Stimulated activated effector memory CD8-positive, alpha-beta T cell treated with anti-CD3 and anti-CD28 coated beads, Interleukin-12 subunit alpha, Interleukin-12 subunit beta, amount 100 ng/mL, for 72 hours (primary cell): ENCODE measurements at regions not wholly inside any gene's neighbourhood (a gene's known extent, or its start where the extent isn't known, plus 50 kb on each side); places are given as distances from the start of the nearest gene placed in this dataset.

Experiments
- ATAC-seq: fragments of 150-1000 bp; cut with Tn5 transposase; 2 replicates; pipeline ENCODE4 v1.10.0; 2021
- DNase-seq, 2 donors: peaks; one replicate each; pipeline ENCODE4 v3.0.0; 2021 to 2022; ENCODE audit warnings: low spot score in 2 of 2
- H3K27ac Mint-ChIP-seq: one replicate; pipeline ENCODE4 v1.8.0; 2022; ENCODE audit warnings: mild to moderate bottlenecking, mixed read lengths
- H3K36me3 Mint-ChIP-seq: one replicate; pipeline ENCODE4 v1.8.0; 2022; ENCODE audit warnings: mild to moderate bottlenecking, mixed read lengths
- H3K4me1 Mint-ChIP-seq: one replicate; pipeline ENCODE4 v1.8.0; 2022; ENCODE audit warnings: mixed read lengths
- H3K4me3 Mint-ChIP-seq: one replicate; pipeline ENCODE4 v1.8.0; 2022; ENCODE audit warnings: mild to moderate bottlenecking, mixed read lengths
- H3K9me3 Mint-ChIP-seq: one replicate; pipeline ENCODE4 v1.8.0; 2022; ENCODE audit warnings: mixed read lengths

DNA sequence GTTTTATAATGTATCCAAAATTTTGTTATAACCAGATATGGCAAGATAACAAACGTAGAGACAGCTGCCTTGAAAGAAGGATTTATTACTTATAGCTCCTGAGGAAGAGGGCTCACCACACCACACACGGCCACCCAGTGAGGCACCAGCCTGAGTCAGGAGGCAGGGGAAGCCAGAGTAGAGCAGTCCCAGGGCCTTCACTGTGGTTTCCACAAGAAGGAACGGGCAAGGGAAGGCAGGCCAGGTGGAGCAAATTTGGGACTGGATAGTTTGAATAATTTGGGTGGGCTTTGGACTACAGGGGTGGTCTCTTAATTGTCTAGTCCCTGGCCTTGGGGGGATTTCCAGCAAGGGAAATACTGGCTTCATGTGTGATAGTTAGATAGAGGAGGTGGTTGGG is 72.5 kb downstream of the RRAGC start:
- ATAC-seq (no peak), DNase-seq (no peak)
- no peaks in the 10 kb centered on the region for H3K9me3 Mint-ChIP-seq
- H3K36me3 Mint-ChIP-seq: no peaks in the 10 kb centered on the region
- H3K4me1 Mint-ChIP-seq: no peaks in the 10 kb centered on the region
- no peak overlapping the region for H3K4me3 Mint-ChIP-seq
- peak overlapping the region; percentile 16 for H3K27ac Mint-ChIP-seq

DNA sequence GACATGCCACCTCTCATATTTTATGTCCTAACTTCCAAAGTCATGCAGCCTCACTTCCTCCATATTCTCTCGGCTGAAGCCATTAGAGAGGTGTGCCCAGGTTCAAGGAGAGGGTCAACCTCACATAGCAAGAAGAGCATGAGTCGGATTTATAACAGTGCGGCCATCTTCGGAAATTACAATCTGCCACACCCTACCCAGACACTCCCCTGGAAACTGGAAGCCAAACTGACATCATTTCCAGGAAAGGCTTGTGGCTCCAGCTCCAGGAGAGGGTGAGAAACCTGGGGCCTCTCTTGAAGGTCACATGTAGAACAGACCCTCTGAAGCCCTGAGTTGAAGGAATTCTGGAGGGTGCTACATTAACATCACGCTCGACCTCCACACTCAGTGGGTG is 73.5 kb downstream of the RRAGC start:
- ATAC-seq: no peak
- no peak overlapping the region for H3K27ac Mint-ChIP-seq
- H3K4me1 Mint-ChIP-seq: no peaks in the 10 kb centered on the region
- no peaks in the 10 kb centered on the region for H3K36me3 Mint-ChIP-seq
- DNase-seq: no peak
- H3K4me3 Mint-ChIP-seq: no peak overlapping the region
- no peaks in the 10 kb centered on the region for H3K9me3 Mint-ChIP-seq

DNA sequence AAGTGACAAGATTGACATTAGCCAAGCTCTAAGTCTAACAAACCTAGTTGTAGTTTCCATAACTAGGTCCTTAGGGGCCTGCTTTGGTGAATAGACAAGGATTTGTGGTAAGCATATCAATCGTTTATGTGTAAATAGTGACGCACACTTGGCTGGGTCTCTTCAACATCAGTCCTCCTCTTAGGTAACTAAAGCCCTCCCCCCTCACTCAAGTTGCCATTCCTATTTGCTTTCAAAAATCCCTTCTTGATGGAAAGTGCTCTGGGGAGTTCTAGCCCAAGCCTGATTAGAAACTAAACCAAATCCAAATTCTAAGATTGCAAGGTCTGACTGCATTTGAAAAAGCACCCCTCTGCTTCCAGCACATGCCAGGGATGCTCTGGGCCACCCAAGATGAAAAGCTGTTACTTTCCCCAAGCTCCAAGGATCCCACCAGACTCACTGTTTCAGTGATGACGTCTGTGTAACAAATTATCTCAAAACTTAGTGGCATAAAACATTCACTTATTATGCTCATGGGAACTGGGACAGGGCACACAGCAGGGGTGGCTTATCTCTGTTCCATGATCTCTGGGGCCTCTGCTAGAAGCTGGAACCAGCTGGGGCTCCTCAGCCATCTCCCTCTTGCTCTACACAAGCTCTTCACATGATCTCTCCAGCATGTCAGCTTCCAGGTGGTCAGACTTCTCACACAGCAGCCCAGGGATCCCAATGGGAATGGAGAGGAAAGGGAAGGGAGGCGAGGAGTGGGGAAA is 74.1 kb downstream of the RRAGC start:
- Mint-ChIP-seq H3K27ac (no peak overlapping the region), H3K4me1 (no peaks in the 10 kb centered on the region), H3K9me3 (no peaks in the 10 kb centered on the region), H3K4me3 (no peak overlapping the region), H3K36me3 (no peaks in the 10 kb centered on the region)
- DNase-seq (no peak), ATAC-seq (no peak)

DNA sequence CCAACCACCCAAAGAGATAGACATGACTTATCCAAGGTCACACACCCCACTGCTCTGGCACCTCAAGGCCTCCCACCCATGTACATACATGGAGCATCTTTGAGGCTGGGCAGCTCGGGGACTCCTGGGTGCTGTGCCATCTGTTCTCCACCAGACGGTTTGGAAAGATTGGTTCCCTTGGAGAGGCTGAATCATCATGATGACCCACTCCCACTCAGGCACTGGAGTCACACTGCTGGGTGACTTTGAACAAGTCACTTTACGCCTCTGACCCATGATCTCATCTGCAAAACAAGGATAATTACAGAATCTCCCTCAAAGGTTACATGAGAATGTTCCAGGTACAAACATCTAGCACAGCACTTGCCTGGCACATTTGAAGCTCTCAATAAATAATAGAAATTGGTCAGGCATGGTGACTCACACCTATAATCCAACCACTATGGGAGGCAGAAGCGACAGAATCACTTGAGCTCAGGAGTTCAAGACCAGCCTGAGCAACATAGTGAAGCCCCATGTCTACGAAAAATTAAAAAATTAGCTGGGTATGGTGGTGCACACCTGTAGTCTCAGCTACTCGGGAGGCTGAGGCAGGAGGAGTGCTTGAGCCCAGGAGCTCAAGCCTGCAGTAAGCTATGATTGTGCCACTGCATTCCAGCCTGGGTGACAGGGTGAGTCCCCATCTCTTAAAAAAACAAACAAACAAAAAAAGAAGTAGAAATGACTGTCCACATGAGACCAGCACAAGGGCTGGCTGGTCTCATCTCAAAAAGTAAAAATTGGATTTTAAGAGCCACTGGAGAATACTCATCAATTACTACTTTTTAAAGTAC is 74.9 kb downstream of the RRAGC start:
- no peaks in the 10 kb centered on the region for H3K9me3 Mint-ChIP-seq
- no peaks in the 10 kb centered on the region for H3K4me1 Mint-ChIP-seq
- no peak overlapping the region for H3K27ac Mint-ChIP-seq
- ATAC-seq: no peak
- no peak overlapping the region for H3K4me3 Mint-ChIP-seq
- no peaks in the 10 kb centered on the region for H3K36me3 Mint-ChIP-seq
- no peak for DNase-seq

DNA sequence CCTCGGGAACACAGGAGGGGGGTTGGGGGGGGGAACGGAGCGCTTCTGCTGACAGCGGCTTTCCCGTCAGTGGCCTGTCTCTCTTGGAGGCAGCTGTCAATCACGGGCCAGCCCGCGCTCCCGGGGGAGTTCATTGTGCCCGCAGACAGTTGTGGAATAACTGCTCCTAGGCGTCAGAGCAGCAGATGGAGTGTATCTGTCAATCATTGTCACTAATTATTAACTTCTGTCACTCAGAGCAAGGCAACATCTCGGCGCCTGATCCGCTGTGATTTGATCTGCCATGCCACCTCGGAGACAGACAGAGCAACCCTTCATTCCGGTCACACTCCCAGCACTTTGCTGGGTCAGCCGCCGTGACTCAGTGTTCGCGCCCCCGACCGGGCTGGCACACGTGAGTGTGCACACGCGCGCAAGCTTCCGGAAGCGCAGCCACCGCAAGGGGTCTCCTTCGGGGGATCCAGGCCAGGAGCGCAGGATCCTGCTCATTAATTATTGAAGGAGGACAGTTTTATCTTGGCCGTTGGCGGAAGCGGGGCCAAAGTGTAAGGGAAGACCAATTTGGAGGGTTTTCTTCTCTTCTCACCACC is 75.8 kb downstream of the RRAGC start:
- Mint-ChIP-seq H3K36me3 (no peaks in the 10 kb centered on the region), H3K4me1 (no peaks in the 10 kb centered on the region), H3K27ac (no peak overlapping the region), H3K9me3 (no peaks in the 10 kb centered on the region), H3K4me3 (peak overlapping the region; percentile 11)
- ATAC-seq (no peak), DNase-seq (no peak)

DNA sequence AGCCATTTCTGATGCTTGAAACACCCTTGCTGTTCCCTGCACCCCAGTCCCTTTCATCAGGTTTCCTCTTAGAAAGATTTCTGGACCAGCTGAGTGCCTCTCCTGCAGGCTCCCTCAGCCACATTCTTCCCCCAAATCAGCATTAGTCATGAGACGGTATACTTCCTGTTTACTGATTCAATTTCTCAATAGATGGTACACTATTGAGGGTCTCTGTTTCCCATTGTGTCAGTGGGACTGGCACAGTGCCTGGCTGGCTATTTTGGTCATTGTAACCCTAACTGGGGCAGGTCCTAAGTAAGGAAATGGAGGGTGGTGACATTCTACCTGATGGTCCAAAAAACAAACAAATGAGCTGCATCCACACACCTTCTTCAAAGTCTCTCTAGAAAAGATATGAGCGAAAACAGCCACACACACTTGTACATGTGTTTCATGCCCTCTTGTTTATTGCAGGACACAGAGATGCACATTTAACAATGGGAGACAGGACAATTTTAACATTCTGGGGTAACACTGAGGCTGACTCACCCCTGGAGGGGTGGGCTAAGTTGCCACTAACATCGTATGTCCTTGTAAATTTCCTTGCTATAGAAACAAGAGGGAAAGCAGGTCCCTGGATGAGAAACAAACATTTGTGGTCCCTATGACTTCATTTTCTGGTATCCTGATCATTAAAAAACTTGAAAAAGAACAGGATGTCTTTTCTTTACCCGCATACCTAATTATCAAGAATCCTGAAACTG is 77.5 kb downstream of the RRAGC start:
- Mint-ChIP-seq H3K9me3 (no peaks in the 10 kb centered on the region), H3K36me3 (no peaks in the 10 kb centered on the region), H3K27ac (no peak overlapping the region), H3K4me3 (no peak overlapping the region), H3K4me1 (no peaks in the 10 kb centered on the region)
- DNase-seq (no peak), ATAC-seq (no peak)

DNA sequence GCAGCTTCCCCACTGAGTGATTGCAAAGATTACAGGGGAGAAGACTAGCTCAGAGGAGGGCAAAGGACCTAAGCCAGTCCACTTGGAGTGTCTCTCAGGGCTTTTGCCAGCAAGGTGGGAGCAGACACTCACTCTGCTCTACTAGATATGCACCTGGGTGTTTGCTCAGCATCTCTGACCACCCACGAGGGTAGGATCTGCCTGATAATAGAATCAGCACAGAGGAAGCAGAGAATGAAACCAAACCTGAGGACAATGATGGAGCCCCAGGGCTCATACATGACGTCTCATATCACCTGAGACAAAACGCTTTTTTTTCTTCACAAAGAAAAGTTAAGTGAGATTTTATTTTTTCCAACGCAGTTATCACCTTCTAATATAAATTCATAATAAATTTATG is 79.4 kb downstream of the RRAGC start:
- no peak overlapping the region for H3K4me3 Mint-ChIP-seq
- no peak overlapping the region for H3K27ac Mint-ChIP-seq
- H3K36me3 Mint-ChIP-seq: no peaks in the 10 kb centered on the region
- no peaks in the 10 kb centered on the region for H3K4me1 Mint-ChIP-seq
- DNase-seq (no peak), ATAC-seq (no peak)
- H3K9me3 Mint-ChIP-seq: no peaks in the 10 kb centered on the region

DNA sequence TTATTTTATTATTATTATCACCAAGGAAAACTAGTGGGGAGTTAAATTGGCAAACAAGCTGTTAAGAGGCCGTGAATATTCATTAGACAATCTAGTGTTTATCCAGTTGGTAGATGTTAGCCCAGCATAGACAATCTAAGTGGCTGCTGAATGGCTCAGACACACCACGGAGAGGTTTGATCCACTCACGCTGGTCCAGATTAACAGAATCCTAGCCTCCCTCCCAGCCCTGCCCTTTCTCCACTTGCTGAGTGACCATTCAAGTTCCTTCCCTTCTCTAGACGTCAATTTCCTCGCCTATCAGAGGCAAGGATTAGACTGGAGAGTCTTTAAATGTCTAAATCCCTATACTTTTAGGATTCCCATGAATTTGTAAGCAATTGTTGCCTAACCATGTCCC is 80.1 kb downstream of the RRAGC start:
- Mint-ChIP-seq H3K4me1 (no peaks in the 10 kb centered on the region), H3K4me3 (no peak overlapping the region), H3K9me3 (no peaks in the 10 kb centered on the region), H3K36me3 (no peaks in the 10 kb centered on the region), H3K27ac (no peak overlapping the region)
- DNase-seq (no peak), ATAC-seq (no peak)

DNA sequence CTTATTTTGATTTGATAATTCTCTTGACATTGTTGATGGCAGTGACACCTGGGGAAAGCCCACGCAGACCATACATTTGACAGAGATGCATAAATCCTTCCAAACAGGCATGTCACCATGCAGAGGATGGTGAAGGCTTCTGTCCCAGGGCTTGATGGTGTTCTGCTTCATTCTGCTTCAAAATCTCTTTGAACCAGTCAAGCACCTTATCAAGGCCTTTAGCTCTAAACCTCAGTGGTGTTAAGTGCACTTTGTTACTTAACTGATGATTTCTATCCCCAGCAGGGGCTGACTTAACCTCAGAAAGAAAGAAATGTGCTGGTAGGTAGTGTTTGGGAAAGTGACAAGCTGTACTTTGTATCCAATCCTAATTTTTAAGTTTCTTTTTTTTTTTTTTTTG is 81.1 kb downstream of the RRAGC start:
- no peaks in the 10 kb centered on the region for H3K4me1 Mint-ChIP-seq
- no peak overlapping the region for H3K27ac Mint-ChIP-seq
- no peaks in the 10 kb centered on the region for H3K9me3 Mint-ChIP-seq
- DNase-seq: no peak
- H3K36me3 Mint-ChIP-seq: no peaks in the 10 kb centered on the region
- H3K4me3 Mint-ChIP-seq: no peak overlapping the region
- no peak for ATAC-seq

DNA sequence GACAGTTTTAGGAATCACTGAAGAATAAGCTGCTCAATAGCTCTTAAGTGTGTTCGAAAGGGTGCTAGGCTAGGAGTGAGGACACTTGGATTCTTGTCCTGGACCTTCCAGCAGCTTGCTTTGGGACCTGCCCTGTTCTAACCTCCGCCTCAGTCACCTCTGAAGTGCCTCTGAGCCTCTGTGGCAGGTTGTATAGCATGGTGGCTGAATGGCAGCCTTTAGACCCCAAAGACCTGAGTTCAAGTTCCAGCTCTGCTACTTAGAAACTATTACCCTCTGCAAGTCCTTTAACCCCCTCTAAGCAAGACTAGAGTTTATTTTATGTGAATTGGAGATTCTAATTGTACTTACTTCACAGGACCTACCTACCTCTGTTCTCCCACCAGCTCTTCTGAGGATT is 81.5 kb downstream of the RRAGC start:
- ATAC-seq (no peak), DNase-seq (no peak)
- no peak overlapping the region for H3K27ac Mint-ChIP-seq
- H3K9me3 Mint-ChIP-seq: no peaks in the 10 kb centered on the region
- H3K4me3 Mint-ChIP-seq: no peak overlapping the region
- H3K36me3 Mint-ChIP-seq: no peaks in the 10 kb centered on the region
- no peaks in the 10 kb centered on the region for H3K4me1 Mint-ChIP-seq

DNA sequence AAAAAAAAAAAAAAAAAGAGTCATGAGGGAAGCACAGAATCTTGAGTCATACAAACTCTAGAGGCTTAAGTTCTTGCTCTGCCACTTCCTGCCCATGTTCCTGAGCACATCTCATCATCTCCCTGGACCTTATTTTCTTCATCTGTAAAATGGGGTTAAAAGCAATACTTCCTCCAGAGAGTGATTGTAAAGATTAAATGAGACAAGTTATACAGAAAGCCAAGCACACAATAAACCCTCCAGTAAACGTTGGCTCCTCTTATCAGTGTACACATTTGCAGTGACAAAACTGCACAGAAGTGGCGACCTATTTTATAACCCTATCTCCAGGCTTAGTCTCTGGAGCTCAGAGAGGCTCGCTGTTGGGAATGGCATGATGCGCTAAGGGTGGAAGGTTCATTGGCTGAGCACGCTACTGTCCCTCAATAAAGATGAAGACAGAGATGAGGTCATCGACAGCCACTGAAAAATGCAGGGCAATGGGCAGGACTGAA is 82.1 kb downstream of the RRAGC start:
- Mint-ChIP-seq H3K4me3 (no peak overlapping the region), H3K27ac (no peak overlapping the region), H3K36me3 (no peaks in the 10 kb centered on the region), H3K4me1 (no peaks in the 10 kb centered on the region), H3K9me3 (no peaks in the 10 kb centered on the region)
- DNase-seq (no peak), ATAC-seq (no peak)

DNA sequence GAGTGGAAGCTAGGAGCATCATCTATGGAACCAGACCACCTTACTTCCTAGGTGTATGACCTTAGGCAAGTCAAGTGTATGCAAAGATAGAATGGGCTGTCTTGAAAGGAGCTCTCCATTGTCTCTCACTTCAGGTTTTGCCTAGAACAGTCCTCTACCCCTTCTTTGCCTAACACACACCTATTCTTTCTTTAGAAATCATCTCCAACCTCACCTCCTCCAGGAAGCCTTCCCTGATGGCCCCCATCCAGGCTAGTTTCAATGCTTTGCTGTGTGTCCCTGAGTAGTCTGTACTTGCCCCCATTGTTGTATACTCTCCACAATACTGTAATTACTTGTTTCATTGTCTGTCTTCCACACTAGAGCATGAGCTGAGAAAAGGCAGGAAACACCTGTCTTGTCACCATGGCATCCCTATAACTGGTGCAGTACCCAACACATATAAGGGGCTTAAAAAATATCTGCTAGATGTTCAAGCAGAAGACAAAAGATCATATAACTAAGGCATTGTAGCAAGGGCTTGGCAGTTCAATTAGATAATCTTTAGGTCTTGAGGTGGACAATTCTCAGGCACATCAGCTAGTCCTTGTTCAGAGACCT is 83.0 kb downstream of the RRAGC start:
- no peak overlapping the region for H3K4me3 Mint-ChIP-seq
- H3K9me3 Mint-ChIP-seq: no peaks in the 10 kb centered on the region
- no peak for ATAC-seq
- no peaks in the 10 kb centered on the region for H3K36me3 Mint-ChIP-seq
- no peak for DNase-seq
- no peaks in the 10 kb centered on the region for H3K4me1 Mint-ChIP-seq
- H3K27ac Mint-ChIP-seq: no peak overlapping the region

DNA sequence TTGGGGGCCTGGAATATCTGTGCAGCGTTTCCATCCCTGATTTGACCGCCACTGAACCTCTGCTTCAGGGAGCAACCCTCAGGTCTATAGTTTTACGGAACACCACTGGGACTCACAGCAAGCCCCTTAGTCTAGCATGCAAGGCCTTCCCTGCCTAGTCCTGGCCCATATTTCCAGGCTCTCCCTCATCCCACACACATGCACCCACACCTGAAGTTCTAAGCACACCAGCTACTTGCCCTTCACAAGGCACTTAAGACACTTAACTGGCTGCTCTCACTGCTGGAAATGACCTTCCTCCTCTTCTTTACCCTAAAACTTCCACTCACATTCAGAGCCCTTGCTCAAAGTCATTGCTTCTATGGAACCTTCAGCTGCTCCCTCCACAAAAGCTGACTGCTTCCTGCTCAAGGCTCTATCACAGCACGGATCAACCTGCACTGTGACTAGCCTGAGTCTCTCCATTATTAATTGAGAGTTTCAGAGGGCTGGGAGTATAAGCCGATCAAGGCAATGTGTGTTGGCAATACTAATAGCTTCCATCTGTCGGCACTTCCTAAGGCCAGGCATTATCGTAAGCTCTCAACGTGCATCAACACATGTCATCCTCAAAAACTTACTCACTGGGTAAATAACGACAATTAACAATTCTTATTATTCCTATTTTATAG is 84.3 kb downstream of the RRAGC start:
- Mint-ChIP-seq H3K36me3 (no peaks in the 10 kb centered on the region), H3K9me3 (no peaks in the 10 kb centered on the region), H3K4me3 (no peak overlapping the region), H3K4me1 (no peaks in the 10 kb centered on the region), H3K27ac (no peak overlapping the region)
- ATAC-seq: no peak
- DNase-seq: no peak

DNA sequence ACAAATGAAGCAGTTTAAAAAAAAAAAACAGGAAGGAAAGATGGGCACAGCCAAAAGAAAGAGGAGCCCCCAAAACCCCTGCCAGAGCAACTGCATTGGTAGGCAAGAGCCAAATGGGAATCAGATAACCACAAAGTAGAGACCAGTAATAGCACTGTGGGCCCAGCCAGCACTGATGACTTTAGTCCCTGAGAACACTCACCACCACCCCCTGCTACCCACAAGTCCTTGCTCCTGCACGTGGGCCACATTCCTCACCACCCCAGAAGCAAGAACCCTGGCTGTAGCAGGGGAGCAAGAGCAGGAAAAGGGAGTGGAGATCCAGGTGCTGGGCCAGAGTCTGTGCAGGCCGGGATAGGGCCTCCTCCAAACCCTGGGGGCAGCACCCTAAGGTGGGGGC is 86.1 kb downstream of the RRAGC start:
- Mint-ChIP-seq H3K27ac (no peak overlapping the region), H3K4me3 (no peak overlapping the region), H3K36me3 (no peaks in the 10 kb centered on the region), H3K4me1 (no peaks in the 10 kb centered on the region), H3K9me3 (no peaks in the 10 kb centered on the region)
- DNase-seq: no peak
- ATAC-seq: no peak
